ENCODE measurements at regions not wholly inside any gene's neighbourhood (a gene's known extent, or its start where the extent isn't known, plus 50 kb on each side); places are given as distances from the start of the nearest gene placed in this dataset.
"Not testable (repeated sequence)": the region's sequence is repeated elsewhere in the genome, so short reads cannot be mapped to it uniquely, and the experiment has no call there.

DNA sequence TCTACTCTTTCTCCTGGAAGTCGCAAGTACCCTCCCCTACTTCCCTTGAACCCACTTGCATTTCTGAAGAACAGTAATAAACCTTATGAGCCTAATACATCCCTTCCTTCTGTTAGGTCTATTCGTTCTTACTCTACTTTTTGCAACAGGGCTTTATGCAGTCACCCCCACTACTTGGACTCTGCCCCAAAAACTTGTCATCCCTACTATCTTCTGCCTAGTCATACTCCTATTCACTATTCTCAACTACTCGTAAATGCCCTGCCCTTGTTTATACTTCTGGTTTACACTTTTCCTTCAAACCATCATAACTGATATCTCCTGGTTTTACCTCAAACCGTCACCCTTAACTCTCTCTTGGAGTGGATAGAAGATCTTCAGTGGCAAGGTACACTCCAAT, 55.2 kb upstream of the SLIT2 start:
- no peak for DNase-seq (ENCODE audit: low spot score)

- no peak for DNase-seq (ENCODE audit: low spot score)
Observed at GRCh38 chr4:20195071-20195885, 56.4 kb upstream of the SLIT2 start.

- no peak for DNase-seq (ENCODE audit: low spot score)
Observed at GRCh38 chr4:20194123-20195013, 57.3 kb upstream of the SLIT2 start.

- DNase-seq (ENCODE audit: low spot score) = no peak
Observed at GRCh38 chr4:20193141-20193936, 58.4 kb upstream of the SLIT2 start.

DNA sequence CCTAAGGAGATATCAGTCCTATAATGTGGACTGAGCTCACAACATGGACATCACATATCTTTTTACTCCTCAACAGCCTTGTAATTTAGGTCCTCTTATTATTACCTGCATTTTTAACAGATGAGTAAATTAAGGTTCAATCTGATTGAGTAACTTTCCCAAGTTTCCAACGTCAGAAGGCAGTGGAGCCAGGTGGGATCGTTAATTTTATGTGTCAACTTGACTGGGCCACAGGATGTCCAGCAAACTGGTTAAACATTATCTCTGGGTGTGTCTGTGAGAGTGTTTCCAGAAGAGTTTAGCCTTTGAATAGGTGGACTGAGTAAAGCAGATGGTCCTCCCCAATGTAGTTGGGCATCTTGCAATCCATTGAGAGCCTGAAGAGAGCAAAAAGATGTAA, 59.0 kb upstream of the SLIT2 start:
- DNase-seq (ENCODE audit: low spot score) = no peak

DNA sequence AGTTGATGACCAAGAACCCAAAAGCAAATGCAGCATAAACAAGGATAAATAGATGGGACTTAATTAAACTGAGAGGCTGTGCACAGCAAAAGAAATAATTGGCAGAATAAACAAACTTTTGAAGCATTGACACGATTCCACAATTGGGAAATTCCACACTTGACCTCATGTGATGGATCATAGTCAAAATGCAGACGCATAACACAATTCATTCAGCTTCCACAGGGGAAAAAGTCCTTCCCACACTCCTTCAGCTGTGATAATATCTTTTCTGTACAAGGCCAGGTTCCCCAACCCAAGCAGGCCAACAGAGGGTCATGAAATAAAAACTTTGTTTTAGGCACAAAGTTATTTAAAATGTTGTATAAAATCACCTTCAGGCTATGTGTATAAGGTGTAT, 66.6 kb upstream of the SLIT2 start:
- DNase-seq (ENCODE audit: low spot score) = no peak

DNA sequence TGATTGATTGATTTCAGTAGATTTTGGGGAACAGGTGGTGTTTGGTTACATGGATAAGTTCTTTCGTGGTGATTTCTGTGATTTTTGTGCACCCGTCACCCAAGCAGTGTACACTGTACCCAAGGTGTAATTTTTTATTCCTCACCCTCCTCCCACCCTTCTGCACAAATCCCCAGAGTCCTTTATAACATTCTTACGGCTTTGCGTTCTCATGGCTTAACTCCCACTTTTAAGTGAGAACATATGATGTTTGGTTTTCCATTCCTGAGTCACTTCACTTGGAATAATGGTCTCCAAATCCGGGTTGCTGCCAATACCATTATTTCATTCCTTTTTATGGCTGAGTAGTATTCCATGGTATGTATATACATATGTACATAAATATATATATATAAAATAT, 68.6 kb upstream of the SLIT2 start:
- DNase-seq (ENCODE audit: low spot score) = not testable (repeated sequence)

- no peak for DNase-seq (ENCODE audit: low spot score)
Observed at GRCh38 chr4:20181926-20182325, 69.8 kb upstream of the SLIT2 start.

DNA sequence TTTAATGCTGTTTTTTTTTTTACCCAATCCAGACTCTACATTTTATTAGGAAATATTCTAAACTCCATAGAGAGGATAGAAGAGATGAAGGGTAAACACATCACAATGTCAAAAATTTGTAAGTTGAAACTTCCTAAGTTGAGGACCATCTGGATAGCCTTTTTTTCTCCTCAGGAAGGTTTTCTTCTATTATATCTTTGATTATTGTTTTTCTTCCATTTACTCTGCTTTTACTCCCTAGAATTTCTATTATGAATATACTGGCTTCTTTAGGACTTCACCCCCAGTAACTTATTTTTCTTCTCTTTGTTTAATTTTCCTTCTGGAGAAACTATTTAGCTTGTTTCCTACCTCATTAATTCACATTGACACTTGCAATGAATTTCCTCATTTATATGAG, 71.2 kb upstream of the SLIT2 start:
- no peak for DNase-seq (ENCODE audit: low spot score)

- no peak for DNase-seq (ENCODE audit: low spot score)
Observed at GRCh38 chr4:20178902-20179576, 72.7 kb upstream of the SLIT2 start.

- no peak for DNase-seq (ENCODE audit: low spot score)
Observed at GRCh38 chr4:20176881-20177280, 74.8 kb upstream of the SLIT2 start.

- DNase-seq (ENCODE audit: low spot score) = no peak
Observed at GRCh38 chr4:20172070-20172760, 79.5 kb upstream of the SLIT2 start.

GRCh38 chr4:20166544-20166943, 85.2 kb upstream of the SLIT2 start:
- no peak for DNase-seq (ENCODE audit: low spot score)

- no peak for DNase-seq (ENCODE audit: low spot score)
Observed at GRCh38 chr4:20159516-20159915, 92.2 kb upstream of the SLIT2 start.

DNA sequence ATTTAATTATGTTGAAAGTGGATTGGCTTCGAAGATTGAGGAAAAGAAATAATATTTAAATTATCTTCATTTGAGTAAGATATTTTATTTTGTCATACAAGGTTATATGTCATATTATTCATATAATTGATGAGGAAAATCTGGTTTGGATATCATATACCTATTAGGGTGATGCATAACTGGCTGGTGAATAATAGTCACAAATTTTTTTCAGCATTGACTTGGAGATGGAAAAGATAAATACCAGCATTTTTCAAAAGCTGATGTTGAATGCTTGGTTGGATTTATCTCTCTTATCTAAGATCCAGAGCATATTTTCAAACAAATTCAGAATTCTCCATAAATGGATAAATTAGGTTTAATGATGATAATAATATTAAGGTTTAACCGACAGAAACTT, 93.5 kb upstream of the SLIT2 start:
- no peak for DNase-seq (ENCODE audit: low spot score)

DNA sequence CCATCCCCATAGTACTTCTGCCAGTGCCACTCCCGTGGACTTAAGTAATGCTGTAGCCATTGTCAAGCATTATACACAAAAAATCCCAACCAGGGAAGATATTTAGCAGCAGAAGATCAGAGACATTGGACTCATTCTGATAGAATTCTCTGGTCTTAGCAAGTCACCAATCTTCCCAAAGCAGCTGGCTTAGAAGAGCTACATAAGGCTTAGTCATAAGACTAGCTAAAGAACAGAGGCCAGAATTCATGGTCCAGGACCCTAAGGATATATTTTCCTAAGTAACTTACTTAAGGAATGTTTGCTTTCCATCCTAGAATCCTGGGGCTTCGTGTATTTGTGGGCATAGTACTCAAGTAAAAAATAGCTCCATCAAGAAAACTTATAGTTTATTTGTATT, 100.3 kb upstream of the SLIT2 start:
- no peak for DNase-seq (ENCODE audit: low spot score)

DNA sequence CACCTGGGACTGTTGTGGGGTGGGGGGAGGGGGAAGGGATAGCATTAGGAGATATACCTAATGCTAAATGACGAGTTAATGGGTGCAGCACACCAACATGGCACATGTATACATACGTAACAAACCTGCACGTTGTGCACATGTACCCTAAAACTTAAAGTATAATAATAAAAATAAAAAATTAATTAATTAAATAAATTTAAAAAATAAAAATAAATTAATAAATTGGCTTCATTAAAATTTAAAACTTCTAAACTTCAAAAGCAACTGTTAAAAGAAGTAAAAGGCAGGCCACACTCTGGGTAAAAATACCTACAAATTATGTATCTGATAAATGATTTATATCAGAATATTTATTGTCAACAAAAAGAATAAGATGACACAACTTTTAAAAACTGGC, 102.6 kb upstream of the SLIT2 start:
- DNase-seq (ENCODE audit: low spot score) = not testable (repeated sequence)

DNA sequence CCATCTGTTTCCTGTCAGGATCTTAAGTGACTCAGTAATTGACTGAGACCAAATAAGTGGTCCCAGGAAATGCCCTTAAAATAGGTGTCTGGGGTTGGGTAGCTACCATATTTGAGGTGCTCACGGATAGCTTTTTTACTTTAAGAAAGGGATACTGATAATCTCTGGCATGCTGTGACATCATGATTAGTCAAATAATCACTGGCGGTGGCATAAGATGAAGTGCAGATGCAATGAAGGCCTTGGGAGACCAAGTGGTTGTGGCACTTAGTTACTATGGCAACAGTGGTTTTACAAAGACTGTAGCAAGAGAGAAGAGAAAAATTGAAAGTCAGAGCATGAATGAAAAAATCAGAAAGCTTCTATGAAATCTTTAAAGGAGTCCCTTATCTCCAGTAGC, 114.5 kb upstream of the SLIT2 start:
- no peak for DNase-seq (ENCODE audit: low spot score)

DNA sequence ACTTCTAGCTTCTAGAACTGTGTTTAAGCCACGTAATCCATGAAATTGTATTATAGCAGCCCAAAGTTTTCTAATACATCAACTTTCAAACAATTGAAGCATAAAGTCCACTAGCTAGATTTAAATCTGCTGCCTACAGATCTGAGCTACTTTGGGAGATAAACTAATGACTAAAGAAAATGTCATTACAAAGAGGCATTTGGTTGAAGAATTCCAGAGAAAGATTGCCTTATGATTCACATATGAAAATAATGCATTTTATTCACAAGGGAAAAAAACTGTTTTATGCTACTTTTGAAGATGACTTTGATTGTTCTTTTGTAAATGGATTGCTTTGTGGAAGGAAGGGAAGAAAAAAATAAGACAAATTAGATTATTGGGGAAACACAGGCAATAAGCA, 124.1 kb upstream of the SLIT2 start:
- no peak for DNase-seq (ENCODE audit: low spot score)

- no peak for DNase-seq (ENCODE audit: low spot score)
Observed at GRCh38 chr4:20126906-20127305, 124.8 kb upstream of the SLIT2 start.

DNA sequence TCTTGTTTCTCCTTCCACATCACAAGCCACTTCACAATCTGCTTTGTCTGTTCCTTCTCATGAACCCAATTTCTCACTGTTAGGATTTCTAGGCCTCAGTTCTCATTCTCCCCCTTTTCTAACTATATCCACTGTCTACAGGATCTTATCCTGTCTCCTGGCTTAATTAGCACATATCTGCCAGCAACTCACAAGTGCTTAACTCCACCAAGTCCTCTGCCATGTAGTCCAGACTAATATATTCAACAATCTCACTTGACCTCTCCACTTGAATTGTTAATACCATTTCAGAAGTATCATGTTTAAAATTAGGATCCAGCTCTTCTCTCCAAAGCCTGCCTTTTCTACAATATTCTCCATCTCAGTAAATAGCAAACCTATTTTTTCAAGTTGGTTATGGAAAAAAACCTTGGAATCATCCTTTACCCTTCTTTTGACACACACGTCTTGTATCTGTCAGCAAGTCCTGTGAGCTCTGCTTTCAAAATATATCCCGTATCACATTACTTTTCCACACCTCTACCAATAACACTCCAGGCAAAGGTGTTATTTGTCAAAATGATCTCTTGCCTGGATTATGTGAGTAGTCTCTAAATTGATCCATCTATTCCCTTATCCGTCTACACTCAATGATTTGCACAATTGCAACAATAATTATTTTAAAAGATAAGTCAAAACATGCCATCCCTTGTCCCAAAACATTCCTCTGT, 127.2 kb upstream of the SLIT2 start:
- DNase-seq (ENCODE audit: low spot score) = no peak
